Ovary (tissue), 3 donors: ENCODE measurements at regions not wholly inside any gene's neighbourhood (a gene's known extent, or its start where the extent isn't known, plus 50 kb on each side); places are given as distances from the start of the nearest gene placed in this dataset.

Experiments used
- POLR2A ChIP-seq: fragments of 450-650 bp; IDR thresholded peaks from one replicate; pipeline ENCODE4 v1.6.1; 2017; ENCODE audit warnings: antibody characterized with exemption, mild to moderate bottlenecking, moderate library complexity
- TF ChIP-seq, protein P1 (sequence below), 3 donors: fragments of 450-650 bp in 2 of 3; fragments of 200-600 bp in 1 of 3; IDR thresholded peaks; one replicate each; pipeline versions ENCODE4 v1.5.1 to v1.8.0; 2016 to 2022; ENCODE audit warnings: antibody characterized with exemption in 3 of 3, mild to moderate bottlenecking in 1 of 3
- donor health status: DM: no; HTN: no; CAD: no.

DNA sequence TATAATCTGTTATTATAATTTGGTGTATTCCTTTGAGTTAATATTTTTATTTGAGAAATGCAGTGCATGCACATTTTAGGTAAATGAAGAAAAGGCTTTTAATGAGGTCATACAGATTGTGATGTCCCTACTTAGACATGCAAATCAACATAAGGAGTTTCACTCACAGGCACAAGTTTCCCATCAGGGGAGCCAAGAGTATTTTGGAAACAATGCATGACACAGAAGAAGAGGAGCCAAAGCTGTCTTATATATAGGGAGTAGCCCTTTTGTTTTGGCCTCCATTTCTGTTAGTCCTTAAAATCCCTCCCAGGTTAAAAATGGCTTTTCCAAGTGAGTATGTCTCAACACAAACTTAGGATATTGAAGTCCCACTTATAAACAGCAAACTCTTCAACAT, 703.4 kb upstream of the ANKRD30A start:
- no peak for TF ChIP-seq POLR2A
- TF ChIP-seq, protein P1, sequence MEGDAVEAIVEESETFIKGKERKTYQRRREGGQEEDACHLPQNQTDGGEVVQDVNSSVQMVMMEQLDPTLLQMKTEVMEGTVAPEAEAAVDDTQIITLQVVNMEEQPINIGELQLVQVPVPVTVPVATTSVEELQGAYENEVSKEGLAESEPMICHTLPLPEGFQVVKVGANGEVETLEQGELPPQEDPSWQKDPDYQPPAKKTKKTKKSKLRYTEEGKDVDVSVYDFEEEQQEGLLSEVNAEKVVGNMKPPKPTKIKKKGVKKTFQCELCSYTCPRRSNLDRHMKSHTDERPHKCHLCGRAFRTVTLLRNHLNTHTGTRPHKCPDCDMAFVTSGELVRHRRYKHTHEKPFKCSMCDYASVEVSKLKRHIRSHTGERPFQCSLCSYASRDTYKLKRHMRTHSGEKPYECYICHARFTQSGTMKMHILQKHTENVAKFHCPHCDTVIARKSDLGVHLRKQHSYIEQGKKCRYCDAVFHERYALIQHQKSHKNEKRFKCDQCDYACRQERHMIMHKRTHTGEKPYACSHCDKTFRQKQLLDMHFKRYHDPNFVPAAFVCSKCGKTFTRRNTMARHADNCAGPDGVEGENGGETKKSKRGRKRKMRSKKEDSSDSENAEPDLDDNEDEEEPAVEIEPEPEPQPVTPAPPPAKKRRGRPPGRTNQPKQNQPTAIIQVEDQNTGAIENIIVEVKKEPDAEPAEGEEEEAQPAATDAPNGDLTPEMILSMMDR (IDR thresholded peaks at IDR 0.05) = no peak
